ENCODE measurements at regions not wholly inside any gene's neighbourhood (a gene's known extent, or its start where the extent isn't known, plus 50 kb on each side); places are given as distances from the start of the nearest gene placed in this dataset.

DNA sequence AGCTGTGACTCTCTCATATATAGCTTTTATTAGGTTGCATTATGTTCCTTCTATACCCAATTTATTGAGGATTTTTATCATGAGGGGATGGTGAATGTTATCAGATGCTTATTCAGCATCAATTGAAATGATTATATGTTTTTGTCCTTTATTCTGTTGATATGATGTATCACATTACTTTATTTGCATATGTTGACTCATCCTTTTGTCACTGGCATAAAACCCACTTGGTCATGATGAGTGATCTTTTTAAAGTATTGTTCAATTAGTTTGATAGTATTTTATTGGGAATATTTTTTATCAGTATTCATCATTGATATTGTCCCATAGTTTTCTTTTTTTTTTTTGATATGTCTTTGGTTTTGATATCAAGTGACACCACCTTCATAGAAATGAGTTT, 529.9 kb downstream of the MMUT start:
- Histone ChIP-seq H3K36me3 (replicated peaks in 1 of 2; ENCODE audit: control insufficient read depth in 1 of 2, insufficient read depth in 2 of 2, low read length in 2 of 2) (no peaks in the 10 kb centered on the region), H3K27ac (ENCODE audit: extremely low read length, insufficient read depth, low read length) (no peak overlapping the region), H3K4me2 (ENCODE audit: low read depth, low read length) (no peak overlapping the region), H3K79me2 (ENCODE audit: insufficient read depth, low read length) (no peaks in the 10 kb centered on the region), H3K9ac (ENCODE audit: insufficient read depth, low read depth, low read length) (no peak overlapping the region), H3K27me3 (ENCODE audit: control insufficient read depth in 1 of 2, insufficient read depth in 2 of 2, low read length in 2 of 2) (no peaks in the 10 kb centered on the region), H3K4me3 (replicated peaks in 1 of 3; ENCODE audit: insufficient read depth in 1 of 3, low read depth in 2 of 3, low read length in 3 of 3) (no peak overlapping the region), H3K4me1 (ENCODE audit: insufficient read depth, low read length) (no peaks in the 10 kb centered on the region), H3K9me3 (ENCODE audit: low read length) (peaks cover 27% of the 10 kb centered on the region; the same call in 1 of the 2 replicates), H4K20me1 (ENCODE audit: insufficient read depth, low read length) (no peaks in the 10 kb centered on the region), H2AFZ (ENCODE audit: low read length) (no peak overlapping the region)
- in situ Hi-C loops (cut with HindIII; ENCODE audit: extremely low pct_ligation_motif_present, low pct_unique_long_range_greater_than_20kb): no loop called here
- intact Hi-C loops (cut with micrococcal nuclease; ENCODE audit: unreplicated experiment): no loop called here
- POLR2A ChIA-PET: no interaction called here
- BruUV-seq (replicated peaks): no TSS peak
- no peak for DNase-seq (ENCODE audit: low spot score)
- CTCF ChIA-PET (ENCODE audit: low intra/inter-chr PET ratio, low total read pairs): no interaction called here
- TF ChIP-seq, protein P1, sequence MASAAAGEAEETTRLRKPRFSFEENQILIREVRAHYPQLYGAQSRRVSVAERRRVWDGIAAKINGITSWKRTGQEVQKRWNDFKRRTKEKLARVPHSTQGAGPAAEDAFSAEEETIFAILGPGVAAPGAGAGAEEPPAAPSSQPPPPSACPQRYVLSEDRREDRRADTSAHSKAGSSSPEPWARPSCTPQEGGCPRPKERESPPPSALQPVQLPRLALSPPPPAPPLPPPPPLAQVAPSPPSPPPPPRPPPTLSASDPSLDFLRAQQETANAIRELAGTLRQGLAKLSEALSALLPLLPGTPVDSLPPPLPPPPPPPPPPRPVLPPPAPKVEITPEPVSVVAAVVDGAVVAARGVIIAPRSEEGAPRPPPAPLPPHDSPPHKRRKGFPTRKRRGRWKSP (CRISPR knock-in tag; IDR thresholded peaks at IDR 0.05): no peak
- TF ChIP-seq MTERF4 (CRISPR knock-in tag; IDR thresholded peaks at IDR 0.05): no peak
- TF ChIP-seq MIXL1 (CRISPR knock-in tag; IDR thresholded peaks at IDR 0.05): no peak
- TF ChIP-seq ZFP37 (CRISPR knock-in tag; IDR thresholded peaks at IDR 0.05; ENCODE audit: borderline replicate concordance): no peak
- TF ChIP-seq NFE2 (CRISPR knock-in tag; IDR thresholded peaks at IDR 0.05): no peak
- no peak for TF ChIP-seq SIX4 (CRISPR knock-in tag; IDR thresholded peaks at IDR 0.05)
- TF ChIP-seq EEA1 (CRISPR knock-in tag; IDR thresholded peaks at IDR 0.05; ENCODE audit: borderline replicate concordance): no peak
- no peak for TF ChIP-seq KDM2A (CRISPR knock-in tag; IDR thresholded peaks at IDR 0.05; ENCODE audit: borderline replicate concordance, low read depth)
- no peak for TF ChIP-seq HDAC1 (CRISPR knock-in tag; IDR thresholded peaks at IDR 0.05)
- TF ChIP-seq ZNF704 (CRISPR knock-in tag; IDR thresholded peaks at IDR 0.05; ENCODE audit: borderline replicate concordance): no peak
- TF ChIP-seq ZNF282 (IDR thresholded peaks at IDR 0.05; ENCODE audit: partially characterized antibody): no peak
- no peak for TF ChIP-seq NCOA5 (CRISPR knock-in tag; IDR thresholded peaks at IDR 0.05)
- TF ChIP-seq ZNF563 (CRISPR knock-in tag; IDR thresholded peaks at IDR 0.05): no peak
- TF ChIP-seq GZF1 (CRISPR knock-in tag; IDR thresholded peaks at IDR 0.05): no peak
- no peak for TF ChIP-seq SMAD1 (CRISPR knock-in tag; IDR thresholded peaks at IDR 0.05; ENCODE audit: borderline replicate concordance, low read depth)
- TF ChIP-seq POLR2A (IDR thresholded peaks at IDR 0.05; ENCODE audit: insufficient read depth in 1 of 2, low read depth in 2 of 2, low read length in 2 of 2): no peak
- TF ChIP-seq PRPF4 (IDR thresholded peaks at IDR 0.05; ENCODE audit: low read depth, low read length, poor library complexity, severe bottlenecking): no peak
- TF ChIP-seq NR2C2 (CRISPR knock-in tag; IDR thresholded peaks at IDR 0.05; ENCODE audit: borderline replicate concordance): no peak
- no peak for TF ChIP-seq HOXA3 (CRISPR knock-in tag; IDR thresholded peaks at IDR 0.05)
- no peak for TF ChIP-seq ZNF841 (CRISPR knock-in tag; IDR thresholded peaks at IDR 0.05; ENCODE audit: borderline replicate concordance)
- no peak for FAIRE-seq
- ATAC-seq: no peak
